ENCODE measurements at regions not wholly inside any gene's neighbourhood (a gene's known extent, or its start where the extent isn't known, plus 50 kb on each side); places are given as distances from the start of the nearest gene placed in this dataset.
"Not testable (repeated sequence)": the region's sequence is repeated elsewhere in the genome, so short reads cannot be mapped to it uniquely, and the experiment has no call there.

DNA sequence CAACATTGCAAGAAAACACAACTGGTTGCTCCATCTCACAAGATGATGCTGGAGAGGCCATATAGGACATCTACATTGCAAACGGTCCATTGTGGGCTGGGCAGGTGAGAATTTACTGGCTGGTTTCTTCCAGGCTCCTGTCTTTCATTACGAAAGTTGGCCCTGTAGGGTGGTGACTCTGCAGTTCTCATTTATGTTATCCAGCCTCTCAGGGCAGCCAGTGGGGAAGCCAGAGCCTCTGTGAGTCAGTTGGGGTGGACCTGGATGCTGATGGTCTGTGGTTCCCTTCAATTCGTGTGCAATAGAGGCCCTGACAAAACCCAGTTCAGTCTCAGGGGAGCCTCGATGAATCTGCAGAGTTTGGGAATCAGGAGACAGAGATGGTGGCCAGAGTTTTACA, 341.0 kb upstream of the CCL2 start:
- DNase-seq: no peak

DNA sequence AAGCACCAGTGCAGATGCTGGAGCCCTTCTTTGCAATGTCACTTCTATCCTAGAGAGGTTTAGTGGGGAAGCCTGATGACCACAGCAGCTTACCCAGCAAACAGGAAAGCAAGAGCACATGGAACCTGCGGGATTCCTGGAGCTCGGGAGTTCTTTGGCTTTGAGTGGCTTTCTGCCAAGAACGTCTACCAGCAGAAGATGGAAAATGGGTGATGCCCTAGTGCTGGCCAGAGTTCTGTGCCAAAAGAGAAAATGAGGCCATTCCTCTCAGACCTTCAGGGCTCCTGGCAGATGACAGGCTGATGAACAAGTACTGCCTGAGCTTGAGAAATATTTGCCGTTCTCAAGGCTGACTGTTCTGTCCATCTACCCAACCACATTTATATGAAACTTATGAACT, 332.1 kb upstream of the CCL2 start:
- DNase-seq: no peak

DNA sequence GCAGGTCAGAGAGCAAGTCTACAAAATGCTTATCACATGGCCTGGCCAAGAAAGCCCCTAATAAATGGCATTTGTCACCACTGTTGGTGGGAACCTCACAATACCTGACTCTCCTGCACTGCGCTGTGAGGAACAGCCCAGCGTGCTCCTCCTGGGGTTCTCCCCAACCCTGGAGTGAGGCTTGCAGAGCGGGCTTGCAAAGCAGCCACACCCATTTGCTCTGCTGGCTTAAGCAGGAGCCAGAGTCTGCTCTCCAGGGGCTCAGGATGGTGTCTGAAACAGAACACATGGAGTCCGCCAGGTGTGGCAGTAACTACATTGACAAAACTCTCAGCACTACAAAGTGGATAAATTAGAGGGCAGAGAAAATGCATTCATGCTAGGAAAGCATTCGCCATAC, 331.0 kb upstream of the CCL2 start:
- no peak for DNase-seq

GRCh38 chr17:33925649-33926048, 329.4 kb upstream of the CCL2 start:
- DNase-seq: no peak

DNA sequence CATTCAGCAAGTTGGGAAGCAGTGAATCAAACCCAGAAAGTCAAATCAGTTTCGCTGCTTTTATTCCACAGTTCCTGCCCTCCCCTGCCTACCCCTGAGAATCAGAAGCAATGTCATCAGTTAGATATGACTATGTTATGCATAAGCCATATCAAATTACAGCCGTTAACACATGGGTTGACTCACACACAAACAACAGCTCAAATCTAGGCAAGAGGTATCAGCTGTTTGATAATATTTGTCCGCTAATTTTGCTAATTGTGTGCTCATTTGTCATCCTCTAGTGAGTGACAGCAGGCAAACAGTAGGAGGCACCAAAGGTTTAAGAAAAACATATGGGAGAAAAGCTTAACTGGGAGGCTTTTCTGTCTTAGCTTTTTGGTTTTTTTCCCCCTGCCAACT, 327.4 kb upstream of the CCL2 start:
- no peak for DNase-seq

DNA sequence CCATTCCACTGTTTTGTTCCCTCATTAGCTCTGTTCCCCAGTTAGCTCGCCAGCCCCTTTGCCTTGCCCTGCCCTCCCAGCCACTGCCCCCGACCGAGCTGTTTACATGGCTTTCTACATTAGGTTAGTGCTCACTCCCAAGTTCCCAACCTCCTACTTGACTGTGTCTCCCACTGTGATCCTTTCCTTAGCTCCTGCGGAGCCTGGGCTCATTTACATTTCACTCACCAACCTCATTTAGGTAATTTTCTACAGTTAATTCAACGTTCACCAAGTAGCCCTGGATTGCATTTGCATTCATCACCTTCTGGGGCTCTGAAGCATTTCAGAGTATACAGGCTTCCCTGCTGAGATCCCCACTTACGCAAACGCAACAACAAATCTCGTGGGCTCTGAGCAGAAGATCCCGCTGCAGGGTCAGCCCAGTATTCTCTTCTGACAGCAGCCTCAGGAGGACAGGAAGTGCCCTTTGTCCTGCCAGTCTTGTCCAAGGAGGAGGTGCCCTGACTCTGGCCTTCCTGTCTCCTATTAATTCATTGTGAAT, 325.8 kb upstream of the CCL2 start:
- DNase-seq: no peak

GRCh38 chr17:33931148-33931814, 323.8 kb upstream of the CCL2 start:
- not testable (repeated sequence) for DNase-seq

- no peak for DNase-seq
These were observed 322.1 kb upstream of the CCL2 start for GRCh38 chr17:33932996-33933395.

DNA sequence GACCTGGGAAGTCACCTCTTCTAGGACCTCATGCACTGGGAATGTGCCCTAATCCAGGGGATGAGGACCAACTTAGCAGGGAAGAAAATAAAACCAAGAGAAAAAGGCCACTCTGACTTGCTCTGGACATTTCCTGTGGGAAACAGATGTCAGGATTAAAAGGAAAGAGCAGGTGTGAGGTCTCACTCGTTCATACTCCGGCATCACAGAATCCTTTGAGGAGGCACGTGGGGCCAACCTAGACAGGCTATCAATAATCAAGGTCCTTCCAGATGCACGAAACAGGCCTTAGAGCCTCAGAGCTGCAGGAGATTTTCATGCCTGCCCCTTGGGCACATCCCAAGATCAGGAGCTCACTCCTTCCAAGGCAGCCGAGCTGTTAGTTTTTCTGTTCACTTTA, 321.5 kb upstream of the CCL2 start:
- DNase-seq: no peak

DNA sequence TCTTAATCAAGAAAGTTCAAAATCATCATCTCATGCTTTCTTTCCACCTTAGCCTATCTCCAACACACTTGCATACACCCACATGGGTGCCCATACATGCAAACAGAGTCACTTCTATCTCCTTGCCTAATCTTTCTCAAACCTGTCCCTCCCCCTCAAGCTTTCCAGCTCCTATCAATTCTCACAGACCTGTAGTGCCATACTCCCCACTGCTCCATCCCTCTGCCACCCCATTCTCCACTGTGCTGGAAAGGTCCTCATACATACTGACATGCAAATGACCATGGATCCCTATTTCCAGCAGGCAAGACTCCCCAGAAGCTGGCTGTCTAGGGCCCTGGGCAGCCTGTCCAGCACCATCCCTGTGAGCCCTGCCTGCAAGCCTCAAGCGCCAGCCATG, 320.4 kb upstream of the CCL2 start:
- no peak for DNase-seq

GRCh38 chr17:33935822-33936221, 319.3 kb upstream of the CCL2 start:
- no peak for DNase-seq

DNA sequence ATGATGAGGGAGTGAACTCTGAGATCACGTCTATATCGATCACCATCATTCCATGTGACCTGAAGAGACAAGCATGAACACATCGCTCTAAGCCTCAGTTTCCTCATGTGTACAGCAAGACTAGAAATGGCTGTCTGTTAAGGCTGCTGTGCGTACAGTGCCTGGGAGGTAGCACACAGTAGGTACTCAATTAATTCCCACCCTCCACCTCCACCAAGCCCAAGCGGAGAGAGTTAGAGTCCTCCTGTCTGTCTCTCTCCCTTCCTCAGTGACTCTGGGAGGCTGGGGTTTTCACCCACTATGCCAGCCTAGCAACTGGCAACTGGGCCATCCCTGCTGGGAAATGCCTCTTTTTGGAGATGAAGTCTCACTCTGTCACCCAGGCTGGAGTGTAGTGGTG, 318.3 kb upstream of the CCL2 start:
- no peak for DNase-seq

- DNase-seq: no peak
These were observed 315.1 kb upstream of the CCL2 start for GRCh38 chr17:33939959-33940358.

- no peak for DNase-seq
These were observed 314.2 kb upstream of the CCL2 start for GRCh38 chr17:33940769-33941370.

GRCh38 chr17:33941744-33942143, 313.3 kb upstream of the CCL2 start:
- no peak for DNase-seq

GRCh38 chr17:33942414-33942813, 312.7 kb upstream of the CCL2 start:
- no peak for DNase-seq

DNA sequence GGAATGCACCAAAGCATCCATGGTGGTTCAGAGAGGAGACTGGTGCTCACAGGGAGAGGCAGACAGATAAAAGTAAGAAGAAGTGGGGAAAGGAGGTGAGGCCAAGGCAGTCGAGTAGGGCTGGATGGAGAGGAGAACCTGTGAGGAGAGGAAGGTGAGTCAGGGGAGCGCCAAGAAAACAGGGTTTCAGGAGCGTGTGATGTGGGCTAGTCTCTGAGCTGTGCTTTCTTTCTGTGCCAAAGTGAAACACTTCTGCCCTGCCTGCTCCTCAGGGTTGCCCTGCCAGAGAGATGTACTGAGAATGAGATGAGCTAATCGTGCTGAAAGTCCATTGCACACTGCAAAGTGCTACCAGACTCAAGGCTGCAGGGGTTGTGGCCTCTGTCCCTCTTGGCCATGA, 310.7 kb upstream of the CCL2 start:
- no peak for DNase-seq

DNA sequence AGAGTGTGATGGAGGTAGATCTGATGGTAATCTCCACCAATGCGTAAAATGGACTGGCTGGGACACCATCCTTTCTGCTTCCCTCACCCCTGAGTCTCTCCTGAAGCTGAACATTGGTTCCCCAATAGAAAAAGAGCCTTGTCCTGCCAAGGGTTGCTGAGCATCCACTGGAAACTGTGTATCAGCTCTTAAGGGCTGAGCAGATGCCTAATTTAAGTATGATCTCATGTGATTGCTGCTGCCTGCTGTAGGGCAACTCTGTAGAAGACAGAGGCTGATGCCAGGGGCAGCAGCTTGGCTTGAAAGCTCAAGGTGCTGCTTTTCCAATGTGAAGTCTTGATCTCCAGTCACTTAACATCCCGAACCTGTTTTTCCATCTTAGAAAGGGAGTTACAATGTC, 310.3 kb upstream of the CCL2 start:
- DNase-seq: no peak

GRCh38 chr17:33945646-33946546, 309.2 kb upstream of the CCL2 start:
- no peak for DNase-seq

GRCh38 chr17:33947762-33948161, 307.3 kb upstream of the CCL2 start:
- no peak for DNase-seq

- no peak for DNase-seq
These were observed 306.8 kb upstream of the CCL2 start for GRCh38 chr17:33948309-33948708.

- DNase-seq: no peak
These were observed 306.0 kb upstream of the CCL2 start for GRCh38 chr17:33949100-33949499.

GRCh38 chr17:33950061-33950460, 305.0 kb upstream of the CCL2 start:
- no peak for DNase-seq

DNA sequence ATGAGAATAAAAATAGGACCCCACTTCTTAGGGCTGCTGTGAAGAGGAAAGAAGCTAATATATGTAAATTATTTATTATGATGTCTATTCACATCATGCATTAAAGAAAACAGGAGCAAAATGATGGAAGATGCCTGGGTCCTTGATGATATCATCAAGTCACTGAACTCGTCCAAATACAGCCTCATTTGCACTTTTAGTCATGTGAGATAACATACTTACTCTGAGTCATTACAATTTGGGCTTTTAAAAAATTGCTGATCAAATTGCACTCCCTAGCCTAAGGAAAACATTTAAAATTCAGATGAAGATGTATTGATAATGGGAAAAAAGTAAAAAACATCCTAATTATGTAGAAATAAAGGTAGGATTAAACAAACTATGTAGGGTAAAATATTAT, 302.7 kb upstream of the CCL2 start:
- no peak for DNase-seq
